ENCODE measurements at regions not wholly inside any gene's neighbourhood (a gene's known extent, or its start where the extent isn't known, plus 50 kb on each side); places are given as distances from the start of the nearest gene placed in this dataset.

GRCh38 chr10:105949721-105950120, 1214.8 kb downstream of the SORCS1 start:
- TF ChIP-seq POLR2A (IDR thresholded peaks at IDR 0.05) (no peak), CTCF (IDR thresholded peaks at IDR 0.05) (no peak)

Measured in lower leg skin (tissue), 3 donors.